ENCODE measurements at regions not wholly inside any gene's neighbourhood (a gene's known extent, or its start where the extent isn't known, plus 50 kb on each side); places are given as distances from the start of the nearest gene placed in this dataset.

GRCh38 chr20:63080411-63080810, 73.6 kb upstream of the BHLHE23 start:
- H3K4me3 ChIP-seq (ENCODE audit: low read depth, low read length), result no peak overlapping the region
- no peak for DNase-seq (ENCODE audit: low read depth)

- DNase-seq (ENCODE audit: low read depth), result no peak
- no peak overlapping the region for H3K4me3 ChIP-seq (ENCODE audit: low read depth, low read length)
Observed at GRCh38 chr20:63079971-63080370, 73.2 kb upstream of the BHLHE23 start.

- H3K4me3 ChIP-seq (ENCODE audit: low read depth, low read length), result no peak overlapping the region
- DNase-seq (ENCODE audit: low read depth), result no peak
Observed at GRCh38 chr20:63077705-63078104, 70.9 kb upstream of the BHLHE23 start.

GRCh38 chr20:63076421-63076820, 69.7 kb upstream of the BHLHE23 start:
- no peak overlapping the region for H3K4me3 ChIP-seq (ENCODE audit: low read depth, low read length)
- no peak for DNase-seq (ENCODE audit: low read depth)

- no peak overlapping the region for H3K4me3 ChIP-seq (ENCODE audit: low read depth, low read length)
- no peak for DNase-seq (ENCODE audit: low read depth)
Observed at GRCh38 chr20:63074631-63075030, 67.9 kb upstream of the BHLHE23 start.

GRCh38 chr20:63074182-63074581, 67.4 kb upstream of the BHLHE23 start:
- no peak overlapping the region for H3K4me3 ChIP-seq (ENCODE audit: low read depth, low read length)
- DNase-seq (ENCODE audit: low read depth), result no peak

GRCh38 chr20:63073738-63074065, 66.9 kb upstream of the BHLHE23 start:
- H3K4me3 ChIP-seq (ENCODE audit: low read depth, low read length), result no peak overlapping the region
- DNase-seq (ENCODE audit: low read depth), result no peak

GRCh38 chr20:63072991-63073737, 66.4 kb upstream of the BHLHE23 start:
- H3K4me3 ChIP-seq (ENCODE audit: low read depth, low read length), result no peak overlapping the region
- no peak for DNase-seq (ENCODE audit: low read depth)

GRCh38 chr20:63072231-63072791, 65.5 kb upstream of the BHLHE23 start:
- no peak for DNase-seq (ENCODE audit: low read depth)
- H3K4me3 ChIP-seq (ENCODE audit: low read depth, low read length), result no peak overlapping the region

- H3K4me3 ChIP-seq (ENCODE audit: low read depth, low read length), result no peak overlapping the region
- DNase-seq (ENCODE audit: low read depth), result no peak
Observed at GRCh38 chr20:63071541-63072181, 64.9 kb upstream of the BHLHE23 start.

GRCh38 chr20:63070771-63071540, 64.2 kb upstream of the BHLHE23 start:
- no peak overlapping the region for H3K4me3 ChIP-seq (ENCODE audit: low read depth, low read length)
- DNase-seq (ENCODE audit: low read depth), result no peak

GRCh38 chr20:63070301-63070625, 63.5 kb upstream of the BHLHE23 start:
- H3K4me3 ChIP-seq (ENCODE audit: low read depth, low read length), result no peak overlapping the region
- DNase-seq (ENCODE audit: low read depth), result no peak

- DNase-seq (ENCODE audit: low read depth), result no peak
- H3K4me3 ChIP-seq (ENCODE audit: low read depth, low read length), result no peak overlapping the region
Observed at GRCh38 chr20:63068711-63069367, 62.1 kb upstream of the BHLHE23 start.

- no peak overlapping the region for H3K4me3 ChIP-seq (ENCODE audit: low read depth, low read length)
- DNase-seq (ENCODE audit: low read depth), result no peak
Observed at GRCh38 chr20:63067721-63068560, 61.2 kb upstream of the BHLHE23 start.

GRCh38 chr20:63067266-63067635, 60.5 kb upstream of the BHLHE23 start:
- no peak overlapping the region for H3K4me3 ChIP-seq (ENCODE audit: low read depth, low read length)
- no peak for DNase-seq (ENCODE audit: low read depth)

GRCh38 chr20:63066506-63067265, 59.9 kb upstream of the BHLHE23 start:
- no peak for DNase-seq (ENCODE audit: low read depth)

GRCh38 chr20:63065911-63066310, 59.1 kb upstream of the BHLHE23 start:
- no peak overlapping the region for H3K4me3 ChIP-seq (ENCODE audit: low read depth, low read length)
- DNase-seq (ENCODE audit: low read depth), result no peak

More at GRCh38 chr20:63066506-63067265, 59.9 kb upstream of the BHLHE23 start:
- H3K4me3 ChIP-seq (ENCODE audit: low read depth, low read length), result no peak overlapping the region
